IPS-18a (cell line): ENCODE measurements at regions not wholly inside any gene's neighbourhood (a gene's known extent, or its start where the extent isn't known, plus 50 kb on each side); places are given as distances from the start of the nearest gene placed in this dataset.

ENCODE experiments used
- H3K27ac ChIP-seq: one replicate; pipeline ENCODE4 v1.5.1; 2013; ENCODE audit warnings: low read length
- H3K27me3 ChIP-seq: one replicate; pipeline ENCODE4 v1.6.1; 2013; ENCODE audit warnings: mild to moderate bottlenecking, low read length; ENCODE audit not compliant: control insufficient read depth, insufficient read depth
- H3K36me3 ChIP-seq: one replicate; pipeline ENCODE4 v1.6.1; 2013; ENCODE audit warnings: low read depth, low read length; ENCODE audit not compliant: control insufficient read depth
- H3K4me1 ChIP-seq: one replicate; pipeline ENCODE4 v1.6.1; 2013; ENCODE audit warnings: low read depth, low read length; ENCODE audit not compliant: control insufficient read depth
- H3K4me3 ChIP-seq: one replicate; pipeline ENCODE4 v1.5.1; 2013; ENCODE audit warnings: low read length
- H3K9ac ChIP-seq: one replicate; pipeline ENCODE4 v1.6.1; 2013; ENCODE audit warnings: mild to moderate bottlenecking, low read length, moderate library complexity
- H3K9me3 ChIP-seq: one replicate; pipeline ENCODE4 v1.6.1; 2013; ENCODE audit warnings: low read depth, low read length; ENCODE audit not compliant: control insufficient read depth

GRCh38 chr12:114975640-114976310, 291.8 kb upstream of the TBX3 start:
- Histone ChIP-seq H3K4me1 (no peaks in the 10 kb centered on the region), H3K9ac (no peak overlapping the region), H3K27me3 (no peaks in the 10 kb centered on the region), H3K4me3 (no peak overlapping the region), H3K27ac (no peak overlapping the region), H3K36me3 (no peaks in the 10 kb centered on the region), H3K9me3 (no peaks in the 10 kb centered on the region)

GRCh38 chr12:114974826-114975639, 291.1 kb upstream of the TBX3 start:
- no peaks in the 10 kb centered on the region for H3K36me3 ChIP-seq
- no peaks in the 10 kb centered on the region for H3K27me3 ChIP-seq
- no peak overlapping the region for H3K9ac ChIP-seq
- no peaks in the 10 kb centered on the region for H3K9me3 ChIP-seq
- no peaks in the 10 kb centered on the region for H3K4me1 ChIP-seq
- no peak overlapping the region for H3K27ac ChIP-seq
- no peak overlapping the region for H3K4me3 ChIP-seq

- Histone ChIP-seq H3K4me1 (no peaks in the 10 kb centered on the region), H3K36me3 (no peaks in the 10 kb centered on the region), H3K9ac (no peak overlapping the region), H3K9me3 (no peaks in the 10 kb centered on the region), H3K27me3 (no peaks in the 10 kb centered on the region), H3K4me3 (no peak overlapping the region), H3K27ac (no peak overlapping the region)
Measured at GRCh38 chr12:114974333-114974732, 290.4 kb upstream of the TBX3 start.

- Histone ChIP-seq H3K9ac (no peak overlapping the region), H3K9me3 (no peaks in the 10 kb centered on the region), H3K4me1 (no peaks in the 10 kb centered on the region), H3K27ac (no peak overlapping the region), H3K4me3 (no peak overlapping the region), H3K36me3 (no peaks in the 10 kb centered on the region), H3K27me3 (no peaks in the 10 kb centered on the region)
Measured at GRCh38 chr12:114968727-114969126, 284.8 kb upstream of the TBX3 start.

GRCh38 chr12:114967151-114967550, 283.2 kb upstream of the TBX3 start:
- H3K9ac ChIP-seq: no peak overlapping the region
- H3K4me3 ChIP-seq: no peak overlapping the region
- no peaks in the 10 kb centered on the region for H3K9me3 ChIP-seq
- no peaks in the 10 kb centered on the region for H3K4me1 ChIP-seq
- H3K27ac ChIP-seq: no peak overlapping the region
- H3K27me3 ChIP-seq: no peaks in the 10 kb centered on the region
- H3K36me3 ChIP-seq: no peaks in the 10 kb centered on the region

GRCh38 chr12:114964841-114965240, 280.9 kb upstream of the TBX3 start:
- no peak overlapping the region for H3K27ac ChIP-seq
- no peaks in the 10 kb centered on the region for H3K27me3 ChIP-seq
- no peak overlapping the region for H3K9ac ChIP-seq
- no peak overlapping the region for H3K4me3 ChIP-seq
- H3K36me3 ChIP-seq: no peaks in the 10 kb centered on the region
- no peaks in the 10 kb centered on the region for H3K9me3 ChIP-seq
- H3K4me1 ChIP-seq: no peaks in the 10 kb centered on the region

- no peak overlapping the region for H3K27ac ChIP-seq
- no peaks in the 10 kb centered on the region for H3K9me3 ChIP-seq
- H3K9ac ChIP-seq: no peak overlapping the region
- H3K27me3 ChIP-seq: no peaks in the 10 kb centered on the region
- no peaks in the 10 kb centered on the region for H3K4me1 ChIP-seq
- no peak overlapping the region for H3K4me3 ChIP-seq
- H3K36me3 ChIP-seq: no peaks in the 10 kb centered on the region
Measured at GRCh38 chr12:114963846-114964245, 279.9 kb upstream of the TBX3 start.

GRCh38 chr12:114961491-114961890, 277.5 kb upstream of the TBX3 start:
- Histone ChIP-seq H3K9ac (no peak overlapping the region), H3K4me3 (no peak overlapping the region), H3K27me3 (no peaks in the 10 kb centered on the region), H3K9me3 (no peaks in the 10 kb centered on the region), H3K27ac (no peak overlapping the region), H3K4me1 (no peaks in the 10 kb centered on the region), H3K36me3 (no peaks in the 10 kb centered on the region)

- H3K27me3 ChIP-seq: no peaks in the 10 kb centered on the region
- no peaks in the 10 kb centered on the region for H3K9me3 ChIP-seq
- no peaks in the 10 kb centered on the region for H3K36me3 ChIP-seq
- no peaks in the 10 kb centered on the region for H3K4me1 ChIP-seq
- H3K4me3 ChIP-seq: no peak overlapping the region
- no peak overlapping the region for H3K9ac ChIP-seq
- no peak overlapping the region for H3K27ac ChIP-seq
Measured at GRCh38 chr12:114958538-114958937, 274.6 kb upstream of the TBX3 start.

GRCh38 chr12:114957225-114957624, 273.2 kb upstream of the TBX3 start:
- no peaks in the 10 kb centered on the region for H3K36me3 ChIP-seq
- no peak overlapping the region for H3K9ac ChIP-seq
- no peak overlapping the region for H3K4me3 ChIP-seq
- H3K27ac ChIP-seq: no peak overlapping the region
- H3K9me3 ChIP-seq: no peaks in the 10 kb centered on the region
- H3K27me3 ChIP-seq: no peaks in the 10 kb centered on the region
- H3K4me1 ChIP-seq: no peaks in the 10 kb centered on the region

- Histone ChIP-seq H3K4me1 (no peaks in the 10 kb centered on the region), H3K27me3 (no peaks in the 10 kb centered on the region), H3K9ac (no peak overlapping the region), H3K9me3 (no peaks in the 10 kb centered on the region), H3K4me3 (no peak overlapping the region), H3K27ac (no peak overlapping the region), H3K36me3 (no peaks in the 10 kb centered on the region)
Measured at GRCh38 chr12:114955414-114956014, 271.5 kb upstream of the TBX3 start.
